ENCODE measurements at regions not wholly inside any gene's neighbourhood (a gene's known extent, or its start where the extent isn't known, plus 50 kb on each side); places are given as distances from the start of the nearest gene placed in this dataset.

GRCh38 chr4:101693842-101694398 lies 96.6 kb upstream of the BANK1 start:
- no peak for TF ChIP-seq POLR2AphosphoS5 (IDR thresholded peaks at IDR 0.05)
- no peak for TF ChIP-seq CTCF (IDR thresholded peaks at IDR 0.05)
- no peak for TF ChIP-seq POLR2A (IDR thresholded peaks at IDR 0.05)
- TF ChIP-seq EP300 (IDR thresholded peaks at IDR 0.05): no peak
